DMS79 treated with DMSO at 0.1 percent for 48 hours (cell line): ENCODE measurements at regions not wholly inside any gene's neighbourhood (a gene's known extent, or its start where the extent isn't known, plus 50 kb on each side); places are given as distances from the start of the nearest gene placed in this dataset.

ENCODE experiments used
- DNase-seq: peaks from one replicate; lab custom pipeline; 2025; lab: John Stamatoyannopoulos, UW

- DNase-seq: no peak
Measured at GRCh38 chr4:135670548-135670947, 1469.0 kb upstream of the PABPC4L start.
